ENCODE measurements at regions not wholly inside any gene's neighbourhood (a gene's known extent, or its start where the extent isn't known, plus 50 kb on each side); places are given as distances from the start of the nearest gene placed in this dataset.

GRCh38 chr18:5604778-5605177 lies 61.0 kb upstream of the EPB41L3 start:
- Histone ChIP-seq H3K27me3 (ENCODE audit: control insufficient read depth, insufficient read depth, low read length) (no peaks in the 10 kb centered on the region), H3K9me3 (ENCODE audit: control insufficient read depth, insufficient read depth, low read length) (no peaks in the 10 kb centered on the region), H3K4me3 (ENCODE audit: low read length) (no peak overlapping the region), H3K36me3 (ENCODE audit: control insufficient read depth, insufficient read depth, low read length) (no peaks in the 10 kb centered on the region), H3K27ac (ENCODE audit: low read length) (no peak overlapping the region), H3K4me1 (ENCODE audit: control insufficient read depth, insufficient read depth, low read length) (no peaks in the 10 kb centered on the region)
- H3K9me3 Mint-ChIP-seq = peaks cover 0 to 2% of the 10 kb centered on the region in 2 donors
- ATAC-seq = no peak
- intact Hi-C loops (cut with micrococcal nuclease) = no loop called here
- no peak overlapping the region for H3K4me3 Mint-ChIP-seq
- peaks cover 0 to 10% of the 10 kb centered on the region in 2 donors for H3K27me3 Mint-ChIP-seq (ENCODE audit: low read depth in 2 of 2)
- H3K36me3 Mint-ChIP-seq = no peaks in the 10 kb centered on the region
- TF ChIP-seq CTCF (IDR thresholded peaks at IDR 0.05) = no peak
- no peaks in the 10 kb centered on the region for H3K4me1 Mint-ChIP-seq
- no peak overlapping the region for H3K27ac Mint-ChIP-seq
- no peak for DNase-seq
- 76% methylated on average over 2 of the region's 2 CpGs for WGBS (ENCODE audit: insufficient coverage)

GRCh38 chr18:5603153-5603552 lies 59.4 kb upstream of the EPB41L3 start:
- 80% methylated on average over 6 of the region's 6 CpGs for WGBS (ENCODE audit: insufficient coverage)
- no peak for DNase-seq

GRCh38 chr18:5601188-5601624 lies 57.4 kb upstream of the EPB41L3 start:
- Histone ChIP-seq H3K4me1 (ENCODE audit: control insufficient read depth, insufficient read depth, low read length) (no peaks in the 10 kb centered on the region), H3K27ac (ENCODE audit: low read length) (no peak overlapping the region), H3K36me3 (ENCODE audit: control insufficient read depth, insufficient read depth, low read length) (no peaks in the 10 kb centered on the region), H3K9me3 (ENCODE audit: control insufficient read depth, insufficient read depth, low read length) (no peaks in the 10 kb centered on the region), H3K4me3 (ENCODE audit: low read length) (no peak overlapping the region), H3K27me3 (ENCODE audit: control insufficient read depth, insufficient read depth, low read length) (peaks cover 2% of the 10 kb centered on the region)
- Mint-ChIP-seq H3K4me3 (no peak overlapping the region), H3K9me3 (no peaks in the 10 kb centered on the region), H3K4me1 (no peaks in the 10 kb centered on the region), H3K27ac (no peak overlapping the region), H3K27me3 (ENCODE audit: low read depth in 2 of 2) (peaks cover 0 to 3% of the 10 kb centered on the region in 2 donors), H3K36me3 (no peaks in the 10 kb centered on the region)
- DNase-seq = no peak
- ATAC-seq = no peak
- intact Hi-C loops (cut with micrococcal nuclease) = no loop called here
- WGBS (ENCODE audit: insufficient coverage) = no CpG with 5 or more reads among the region's 2 CpGs
- no peak for TF ChIP-seq CTCF (IDR thresholded peaks at IDR 0.05)

More at GRCh38 chr18:5603153-5603552, 59.4 kb upstream of the EPB41L3 start:
- no peak overlapping the region for H3K27ac Mint-ChIP-seq
- ATAC-seq = no peak
- Histone ChIP-seq H3K9me3 (ENCODE audit: control insufficient read depth, insufficient read depth, low read length) (no peaks in the 10 kb centered on the region), H3K27ac (ENCODE audit: low read length) (no peak overlapping the region), H3K27me3 (ENCODE audit: control insufficient read depth, insufficient read depth, low read length) (peaks cover 2% of the 10 kb centered on the region), H3K36me3 (ENCODE audit: control insufficient read depth, insufficient read depth, low read length) (no peaks in the 10 kb centered on the region), H3K4me3 (ENCODE audit: low read length) (no peak overlapping the region), H3K4me1 (ENCODE audit: control insufficient read depth, insufficient read depth, low read length) (no peaks in the 10 kb centered on the region)
- H3K4me1 Mint-ChIP-seq = no peaks in the 10 kb centered on the region
- peaks cover 0 to under 1% of the 10 kb centered on the region in 2 donors for H3K9me3 Mint-ChIP-seq
- peaks cover 0 to 4% of the 10 kb centered on the region in 2 donors for H3K27me3 Mint-ChIP-seq (ENCODE audit: low read depth in 2 of 2)
- TF ChIP-seq CTCF (IDR thresholded peaks at IDR 0.05) = no peak
- intact Hi-C loops (cut with micrococcal nuclease) = no loop called here
- no peak overlapping the region for H3K4me3 Mint-ChIP-seq
- H3K36me3 Mint-ChIP-seq = no peaks in the 10 kb centered on the region

GRCh38 chr18:5600378-5601071 lies 56.7 kb upstream of the EPB41L3 start:
- H3K27me3 Mint-ChIP-seq (ENCODE audit: low read depth in 2 of 2) = peaks cover 0 to 3% of the 10 kb centered on the region in 2 donors
- H3K4me3 ChIP-seq (ENCODE audit: low read length) = no peak overlapping the region
- no peak overlapping the region for H3K27ac ChIP-seq (ENCODE audit: low read length)
- no peaks in the 10 kb centered on the region for H3K4me1 ChIP-seq (ENCODE audit: control insufficient read depth, insufficient read depth, low read length)
- intact Hi-C loops (cut with micrococcal nuclease) = no loop called here
- H3K9me3 ChIP-seq (ENCODE audit: control insufficient read depth, insufficient read depth, low read length) = no peaks in the 10 kb centered on the region
- no peak for ATAC-seq
- no peak overlapping the region for H3K27ac Mint-ChIP-seq
- H3K36me3 Mint-ChIP-seq = no peaks in the 10 kb centered on the region
- no peaks in the 10 kb centered on the region for H3K4me1 Mint-ChIP-seq
- no peaks in the 10 kb centered on the region for H3K9me3 Mint-ChIP-seq
- no peak overlapping the region for H3K4me3 Mint-ChIP-seq
- H3K36me3 ChIP-seq (ENCODE audit: control insufficient read depth, insufficient read depth, low read length) = no peaks in the 10 kb centered on the region
- no peak for DNase-seq
- 76% methylated on average over 3 of the region's 4 CpGs for WGBS (ENCODE audit: insufficient coverage)
- no peak for TF ChIP-seq CTCF (IDR thresholded peaks at IDR 0.05)
- peaks cover 2% of the 10 kb centered on the region for H3K27me3 ChIP-seq (ENCODE audit: control insufficient read depth, insufficient read depth, low read length)
